ENCODE measurements at regions not wholly inside any gene's neighbourhood (a gene's known extent, or its start where the extent isn't known, plus 50 kb on each side); places are given as distances from the start of the nearest gene placed in this dataset.

- Histone ChIP-seq H2AFZ (ENCODE audit: low read depth, low read length) (no peak overlapping the region), H3K27ac (ENCODE audit: low read depth, low read length) (no peak overlapping the region), H3K36me3 (ENCODE audit: insufficient read depth, low read length) (no peaks in the 10 kb centered on the region), H4K20me1 (ENCODE audit: insufficient read depth, low read length) (no peaks in the 10 kb centered on the region), H3K4me2 (ENCODE audit: low read length) (no peak overlapping the region), H3K9ac (ENCODE audit: low read length) (no peak overlapping the region), H3K27me3 (ENCODE audit: insufficient read depth, low read length) (no peaks in the 10 kb centered on the region), H3K4me3 (ENCODE audit: insufficient read depth, low read depth, low read length) (no peak overlapping the region), H3K79me2 (ENCODE audit: insufficient read depth, low read length) (no peaks in the 10 kb centered on the region), H3K9me3 (ENCODE audit: insufficient read depth, low read depth, low read length) (no peaks in the 10 kb centered on the region), H3K4me1 (ENCODE audit: insufficient read depth, low read length) (no peaks in the 10 kb centered on the region)
- H3K4me3 Mint-ChIP-seq (ENCODE audit: unreplicated experiment), result no peak overlapping the region
- H3K9me3 Mint-ChIP-seq (ENCODE audit: unreplicated experiment), result no peaks in the 10 kb centered on the region
- no peaks in the 10 kb centered on the region for H3K4me1 Mint-ChIP-seq (ENCODE audit: low read depth, unreplicated experiment)
- FAIRE-seq (peak; percentile 97), DNase-seq (ENCODE audit: low read depth) (peak; percentile 35)
- no peaks in the 10 kb centered on the region for H3K36me3 Mint-ChIP-seq (ENCODE audit: low read depth, unreplicated experiment)
- TF ChIP-seq CTCF (IDR thresholded peaks at IDR 0.05; ENCODE audit: insufficient read depth, low read depth, low read length) (peak; percentile 64), EZH2 (IDR thresholded peaks at IDR 0.05; ENCODE audit: insufficient read depth, low read length) (no peak)
- H3K27me3 Mint-ChIP-seq (ENCODE audit: low read depth, unreplicated experiment), result peaks cover 2% of the 10 kb centered on the region
- no peak overlapping the region for H3K27ac Mint-ChIP-seq (ENCODE audit: unreplicated experiment)
Measured at GRCh38 chr4:85147481-85148076, 181.1 kb upstream of the WDFY3 start.

- Histone ChIP-seq H3K4me2 (ENCODE audit: low read length) (no peak overlapping the region), H3K27ac (ENCODE audit: low read depth, low read length) (no peak overlapping the region), H3K79me2 (ENCODE audit: insufficient read depth, low read length) (no peaks in the 10 kb centered on the region), H3K36me3 (ENCODE audit: insufficient read depth, low read length) (no peaks in the 10 kb centered on the region), H3K27me3 (ENCODE audit: insufficient read depth, low read length) (peaks cover 3% of the 10 kb centered on the region), H3K9me3 (ENCODE audit: insufficient read depth, low read depth, low read length) (no peaks in the 10 kb centered on the region), H3K4me1 (ENCODE audit: insufficient read depth, low read length) (no peaks in the 10 kb centered on the region), H2AFZ (ENCODE audit: low read depth, low read length) (no peak overlapping the region), H4K20me1 (ENCODE audit: insufficient read depth, low read length) (no peaks in the 10 kb centered on the region), H3K4me3 (ENCODE audit: insufficient read depth, low read depth, low read length) (no peak overlapping the region), H3K9ac (ENCODE audit: low read length) (no peak overlapping the region)
- no peaks in the 10 kb centered on the region for H3K4me1 Mint-ChIP-seq (ENCODE audit: low read depth, unreplicated experiment)
- no peaks in the 10 kb centered on the region for H3K9me3 Mint-ChIP-seq (ENCODE audit: unreplicated experiment)
- no peak for TF ChIP-seq CTCF (IDR thresholded peaks at IDR 0.05; ENCODE audit: insufficient read depth, low read depth, low read length)
- H3K4me3 Mint-ChIP-seq (ENCODE audit: unreplicated experiment), result no peak overlapping the region
- DNase-seq (ENCODE audit: low read depth), result peak; percentile 20
- H3K36me3 Mint-ChIP-seq (ENCODE audit: low read depth, unreplicated experiment), result no peaks in the 10 kb centered on the region
- FAIRE-seq, result no peak
- no peak overlapping the region for H3K27ac Mint-ChIP-seq (ENCODE audit: unreplicated experiment)
- H3K27me3 Mint-ChIP-seq (ENCODE audit: low read depth, unreplicated experiment), result peaks cover 2% of the 10 kb centered on the region
Measured at GRCh38 chr4:85149676-85150075, 183.2 kb upstream of the WDFY3 start.

- FAIRE-seq (no peak), DNase-seq (ENCODE audit: low read depth) (no peak)
- Mint-ChIP-seq H3K4me3 (ENCODE audit: unreplicated experiment) (no peak overlapping the region), H3K4me1 (ENCODE audit: low read depth, unreplicated experiment) (no peaks in the 10 kb centered on the region), H3K27ac (ENCODE audit: unreplicated experiment) (no peak overlapping the region), H3K27me3 (ENCODE audit: low read depth, unreplicated experiment) (no peaks in the 10 kb centered on the region), H3K9me3 (ENCODE audit: unreplicated experiment) (no peaks in the 10 kb centered on the region), H3K36me3 (ENCODE audit: low read depth, unreplicated experiment) (no peaks in the 10 kb centered on the region)
- Histone ChIP-seq H3K9ac (ENCODE audit: low read length) (no peak overlapping the region), H3K79me2 (ENCODE audit: insufficient read depth, low read length) (no peaks in the 10 kb centered on the region), H3K4me3 (ENCODE audit: insufficient read depth, low read depth, low read length) (no peak overlapping the region), H2AFZ (ENCODE audit: low read depth, low read length) (no peak overlapping the region), H4K20me1 (ENCODE audit: insufficient read depth, low read length) (no peaks in the 10 kb centered on the region), H3K36me3 (ENCODE audit: insufficient read depth, low read length) (no peaks in the 10 kb centered on the region), H3K27me3 (ENCODE audit: insufficient read depth, low read length) (peaks cover 3% of the 10 kb centered on the region), H3K9me3 (ENCODE audit: insufficient read depth, low read depth, low read length) (no peaks in the 10 kb centered on the region), H3K27ac (ENCODE audit: low read depth, low read length) (no peak overlapping the region), H3K4me2 (ENCODE audit: low read length) (no peak overlapping the region), H3K4me1 (ENCODE audit: insufficient read depth, low read length) (no peaks in the 10 kb centered on the region)
- TF ChIP-seq EZH2 (IDR thresholded peaks at IDR 0.05; ENCODE audit: insufficient read depth, low read length), result no peak
- no peak for TF ChIP-seq CTCF (IDR thresholded peaks at IDR 0.05; ENCODE audit: insufficient read depth, low read depth, low read length)
Measured at GRCh38 chr4:85151371-85151770, 184.9 kb upstream of the WDFY3 start.
